DND-41 (cell line): ENCODE measurements at regions not wholly inside any gene's neighbourhood (a gene's known extent, or its start where the extent isn't known, plus 50 kb on each side); places are given as distances from the start of the nearest gene placed in this dataset.
"Not testable (repeated sequence)": the region's sequence is repeated elsewhere in the genome, so short reads cannot be mapped to it uniquely, and the experiment has no call there.

Experiments
- CTCF ChIP-seq: IDR thresholded peaks from 2 replicates; pipeline ENCODE4 v1.5.1; 2012; ENCODE audit warnings: borderline replicate concordance, low read length, moderate library complexity, mild to moderate bottlenecking; ENCODE audit not compliant: poor library complexity, severe bottlenecking; ENCODE audit errors: extremely low read depth
- EZH2 ChIP-seq: IDR thresholded peaks from 3 replicates; pipeline ENCODE4 v1.6.1; 2012; ENCODE audit warnings: borderline replicate concordance, low read depth, mild to moderate bottlenecking, moderate library complexity, low read length, inconsistent platforms; ENCODE audit not compliant: severe bottlenecking

- TF ChIP-seq CTCF, EZH2: not testable (repeated sequence)
These were observed 1025.7 kb downstream of the NCAM2 start for GRCh38 chr21:22023896-22024295.
